Endothelial cell of umbilical vein (primary cell): ENCODE measurements at regions not wholly inside any gene's neighbourhood (a gene's known extent, or its start where the extent isn't known, plus 50 kb on each side); places are given as distances from the start of the nearest gene placed in this dataset.

Experiments
- BruUV-seq: library from RNA; stranded (reverse); fragments of 400-500 nt; replicated peaks from 2 replicates; lab custom pipeline; 2021; lab: Mats Ljungman, UMichigan
- CTCF ChIA-PET: fragments of 300-600, 350-600 bp; sonication (Branson Sonifier 250); formaldehyde crosslinking; loops from one replicate; lab custom pipeline; 2021; ENCODE audit warnings: antibody characterized with exemption, inconsistent platforms; lab: Charles Lee
- POLR2A ChIA-PET: fragments of 300-600, 350-600 bp; sonication (Branson Sonifier 250); formaldehyde crosslinking; loops from one replicate; lab custom pipeline; 2021; ENCODE audit warnings: antibody characterized with exemption, inconsistent platforms; lab: Charles Lee
- DNase-seq: peaks from one replicate; pipeline ENCODE4 v3.0.0-alpha.2; 2011; ENCODE audit warnings: low read depth, low spot score
- FAIRE-seq: peaks from 2 replicates; lab custom pipeline; 2011; peaks lifted over from hg19 to GRCh38; lab: Jason Lieb, UNC
- H2AFZ ChIP-seq: 2 replicates; pipeline ENCODE4 v1.6.0; 2012; ENCODE audit warnings: low read depth, low read length, control low read depth, inconsistent platforms
- H3K27ac ChIP-seq: 2 replicates; pipeline ENCODE4 v1.5.1; 2011; ENCODE audit warnings: low read depth, mild to moderate bottlenecking, control low read depth, low read length, moderate library complexity; ENCODE audit not compliant: insufficient read depth
- H3K27me3 ChIP-seq, 2 experiments: 2 replicates each; pipeline versions ENCODE4 v1.6.0 to v1.6.1; 2011; ENCODE audit warnings: low read length in 2 of 2, mixed read lengths in 1 of 2; ENCODE audit not compliant: control insufficient read depth in 2 of 2, insufficient read depth in 2 of 2
- H3K36me3 ChIP-seq, 2 experiments: 2 replicates in 1 of 2; 3 replicates in 1 of 2; pipeline ENCODE4 v1.5.1; 2011; ENCODE audit warnings: low read length in 2 of 2, mild to moderate bottlenecking in 1 of 2, moderate library complexity in 1 of 2; ENCODE audit not compliant: control insufficient read depth in 2 of 2, insufficient read depth in 2 of 2; ENCODE audit errors: extremely low read depth in 1 of 2
- H3K4me1 ChIP-seq: 3 replicates; pipeline ENCODE4 v1.5.1; 2011; ENCODE audit warnings: mild to moderate bottlenecking, low read length; ENCODE audit not compliant: control insufficient read depth, insufficient read depth; ENCODE audit errors: extremely low read depth
- H3K4me2 ChIP-seq: 2 replicates; pipeline ENCODE4 v1.6.1; 2011; ENCODE audit warnings: low read length, control low read depth, mixed read lengths; ENCODE audit not compliant: insufficient read depth
- H3K4me3 ChIP-seq, 3 experiments: fragments of 200-600 bp in 1 of 3; sonication (generic), shearing (Covaris generic) in 1 of 3; replicated peaks in 1 of 3; 2 replicates each; pipeline ENCODE4 v1.5.1; 2011 to 2016; ENCODE audit warnings: control low read depth in 3 of 3, low read length in 3 of 3, mild to moderate bottlenecking in 2 of 3, inconsistent platforms in 1 of 3, low read depth in 1 of 3, moderate library complexity in 1 of 3; ENCODE audit not compliant: insufficient read depth in 1 of 3
- H3K79me2 ChIP-seq: 2 replicates; pipeline ENCODE4 v1.6.0; 2012; ENCODE audit warnings: low read length, inconsistent platforms; ENCODE audit not compliant: control insufficient read depth, insufficient read depth
- H3K9ac ChIP-seq: replicated peaks from 2 replicates; pipeline ENCODE3; 2011; ENCODE audit warnings: low read length, control low read depth; ENCODE audit not compliant: insufficient read depth; ENCODE audit errors: extremely low read depth
- H3K9me1 ChIP-seq: replicated peaks from 3 replicates; pipeline ENCODE4 v1.6.0; 2011; ENCODE audit warnings: mild to moderate bottlenecking, low read length; ENCODE audit not compliant: control insufficient read depth, insufficient read depth; ENCODE audit errors: extremely low read depth
- H3K9me3 ChIP-seq: replicated peaks from 2 replicates; pipeline ENCODE4 v1.5.1; 2012; ENCODE audit warnings: low read length, inconsistent platforms; ENCODE audit not compliant: control insufficient read depth, insufficient read depth
- H4K20me1 ChIP-seq: replicated peaks from 2 replicates; pipeline ENCODE3; 2011; ENCODE audit warnings: mild to moderate bottlenecking, low read length; ENCODE audit not compliant: control insufficient read depth, insufficient read depth; ENCODE audit errors: extremely low read depth
- EZH2 ChIP-seq: IDR thresholded peaks from 2 replicates; pipeline ENCODE4 v1.6.1; 2012; ENCODE audit warnings: borderline replicate concordance, low read depth, mild to moderate bottlenecking, moderate library complexity, low read length, inconsistent platforms; ENCODE audit not compliant: severe bottlenecking
- FOS ChIP-seq: IDR thresholded peaks from 2 replicates; pipeline ENCODE4 v1.6.1; 2011; ENCODE audit warnings: mild to moderate bottlenecking, low read length, moderate library complexity, borderline replicate concordance; ENCODE audit not compliant: insufficient read depth
- GATA2 ChIP-seq: IDR thresholded peaks from 2 replicates; pipeline ENCODE4 v1.7.0; 2011; ENCODE audit warnings: low read depth, mild to moderate bottlenecking, moderate library complexity, mixed read lengths, low read length; ENCODE audit not compliant: insufficient read length, insufficient read depth
- JUN ChIP-seq: IDR thresholded peaks from 2 replicates; pipeline ENCODE4 v1.6.1; 2011; ENCODE audit warnings: borderline replicate concordance, low read depth; ENCODE audit not compliant: insufficient read length, insufficient read depth
- MYC ChIP-seq: IDR thresholded peaks from one replicate; pipeline ENCODE4 v1.6.1; 2011; ENCODE audit warnings: mild to moderate bottlenecking, low read depth, low read length
- POLR2A ChIP-seq: IDR thresholded peaks from 2 replicates; pipeline ENCODE4 v1.6.1; 2012; ENCODE audit warnings: low read depth, mild to moderate bottlenecking, control low read depth, low read length
- POLR2AphosphoS5 ChIP-seq: IDR thresholded peaks from 2 replicates; pipeline ENCODE4 v1.6.1; 2012; ENCODE audit warnings: low read depth, mild to moderate bottlenecking, control low read depth, low read length, moderate library complexity; ENCODE audit not compliant: insufficient read depth
- dilution Hi-C: fragments of 300-500 bp; cut with MboI; formaldehyde crosslinking; loops from one replicate; pipeline ENCODE4 v1.15.0; 2019; ENCODE audit warnings: low sequenced_read_pairs; ENCODE audit not compliant: extremely low pct_ligation_motif_present
- intact Hi-C: fragments of 100-400 bp; cut with micrococcal nuclease; formaldehyde crosslinking; loops from one replicate; pipeline ENCODE4 v1.10.0; 2022
- TF ChIP-seq, protein P1 (sequence below): IDR thresholded peaks from 2 replicates; pipeline ENCODE4 v1.6.1; 2011; ENCODE audit not compliant: insufficient read depth, insufficient read length
- TF ChIP-seq, protein P2 (sequence below), 2 donors: IDR thresholded peaks; 1 replicate in 1 of 2; 2 replicates in 1 of 2; pipeline ENCODE4 v1.5.1; 2011; ENCODE audit warnings: low read length in 2 of 2, mild to moderate bottlenecking in 2 of 2, moderate library complexity in 2 of 2, control low read depth in 1 of 2, inconsistent platforms in 1 of 2, low read depth in 1 of 2; ENCODE audit not compliant: insufficient read depth in 1 of 2; ENCODE audit errors: extremely low read depth in 1 of 2

- H3K36me3 ChIP-seq: no peaks in the 10 kb centered on the region
- H3K4me3 ChIP-seq: no peak overlapping the region
- no TSS peak for BruUV-seq
- peaks cover 4 to 5% of the 10 kb centered on the region in 2 experiments for H3K27me3 ChIP-seq
- TF ChIP-seq FOS: no peak
- no peak for TF ChIP-seq EZH2
- no peak for TF ChIP-seq POLR2A
- no peak for TF ChIP-seq POLR2AphosphoS5
- TF ChIP-seq JUN: no peak
- TF ChIP-seq, protein P1, sequence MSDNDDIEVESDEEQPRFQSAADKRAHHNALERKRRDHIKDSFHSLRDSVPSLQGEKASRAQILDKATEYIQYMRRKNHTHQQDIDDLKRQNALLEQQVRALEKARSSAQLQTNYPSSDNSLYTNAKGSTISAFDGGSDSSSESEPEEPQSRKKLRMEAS: no peak
- TF ChIP-seq GATA2: no peak
- TF ChIP-seq, protein P2, sequence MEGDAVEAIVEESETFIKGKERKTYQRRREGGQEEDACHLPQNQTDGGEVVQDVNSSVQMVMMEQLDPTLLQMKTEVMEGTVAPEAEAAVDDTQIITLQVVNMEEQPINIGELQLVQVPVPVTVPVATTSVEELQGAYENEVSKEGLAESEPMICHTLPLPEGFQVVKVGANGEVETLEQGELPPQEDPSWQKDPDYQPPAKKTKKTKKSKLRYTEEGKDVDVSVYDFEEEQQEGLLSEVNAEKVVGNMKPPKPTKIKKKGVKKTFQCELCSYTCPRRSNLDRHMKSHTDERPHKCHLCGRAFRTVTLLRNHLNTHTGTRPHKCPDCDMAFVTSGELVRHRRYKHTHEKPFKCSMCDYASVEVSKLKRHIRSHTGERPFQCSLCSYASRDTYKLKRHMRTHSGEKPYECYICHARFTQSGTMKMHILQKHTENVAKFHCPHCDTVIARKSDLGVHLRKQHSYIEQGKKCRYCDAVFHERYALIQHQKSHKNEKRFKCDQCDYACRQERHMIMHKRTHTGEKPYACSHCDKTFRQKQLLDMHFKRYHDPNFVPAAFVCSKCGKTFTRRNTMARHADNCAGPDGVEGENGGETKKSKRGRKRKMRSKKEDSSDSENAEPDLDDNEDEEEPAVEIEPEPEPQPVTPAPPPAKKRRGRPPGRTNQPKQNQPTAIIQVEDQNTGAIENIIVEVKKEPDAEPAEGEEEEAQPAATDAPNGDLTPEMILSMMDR (IDR thresholded peaks at IDR 0.05; ENCODE audit: extremely low read depth in 1 of 2, insufficient read depth in 1 of 2, low read depth in 1 of 2, low read length in 2 of 2): no peak
- TF ChIP-seq MYC: no peak
- dilution Hi-C loops (no loop called here), intact Hi-C loops (no loop called here)
- ChIA-PET CTCF (interaction anchor here (1.4 kb wide), 1 partner anchor 17 kb away, joined by 3 read pairs; no protein-coding TSS in a partner anchor), POLR2A (no interaction called here)
- no peaks in the 10 kb centered on the region for H4K20me1 ChIP-seq
- H3K27ac ChIP-seq: no peak overlapping the region
- H3K9ac ChIP-seq: no peak overlapping the region
- H3K4me1 ChIP-seq: no peaks in the 10 kb centered on the region
- no peaks in the 10 kb centered on the region for H3K9me3 ChIP-seq
- H2AFZ ChIP-seq: no peak overlapping the region
- DNase-seq (no peak), FAIRE-seq (no peak)
- H3K4me2 ChIP-seq: no peak overlapping the region
- H3K9me1 ChIP-seq: no peaks in the 10 kb centered on the region
- H3K79me2 ChIP-seq: no peaks in the 10 kb centered on the region
Observed at GRCh38 chr1:94697839-94698238, 122.3 kb upstream of the SLC44A3 start.
